Spleen (tissue), 7 donors: ENCODE measurements at regions not wholly inside any gene's neighbourhood (a gene's known extent, or its start where the extent isn't known, plus 50 kb on each side); places are given as distances from the start of the nearest gene placed in this dataset.

Experiments used
- POLR2A ChIP-seq, 3 donors: fragments of 450-650 bp; IDR thresholded peaks; one replicate each; pipeline ENCODE4 v1.5.1; 2017; ENCODE audit warnings: antibody characterized with exemption in 3 of 3, mild to moderate bottlenecking in 1 of 3
- POLR2AphosphoS5 ChIP-seq, 3 donors: sonication (generic); formaldehyde crosslinking; IDR thresholded peaks; one replicate each; pipeline ENCODE4 v1.5.1; 2017; ENCODE audit warnings: antibody characterized with exemption in 3 of 3
- TF ChIP-seq, protein P1 (sequence below), 11 experiments: fragments of 200-600 bp in 7 of 11; fragments of 450-650 bp in 4 of 11; sonication (generic) in 4 of 11; IDR thresholded peaks in 8 of 11; conservative IDR thresholded peaks in 3 of 11; 1 replicate in 7 of 11; 2 replicates in 4 of 11; pipeline versions ENCODE4 v1.4.0 to v1.8.0; 2016 to 2021; ENCODE audit warnings: antibody characterized with exemption in 11 of 11, inconsistent platforms in 4 of 11, mild to moderate bottlenecking in 1 of 11
- donor health status: DM: no; HTN: no; CAD: no; lungs with moderate emphysema.
- donor health status: DM: no; HTN: no; CAD: no.
- donor health status: DM: no; HTN: no; CAD: no.

DNA sequence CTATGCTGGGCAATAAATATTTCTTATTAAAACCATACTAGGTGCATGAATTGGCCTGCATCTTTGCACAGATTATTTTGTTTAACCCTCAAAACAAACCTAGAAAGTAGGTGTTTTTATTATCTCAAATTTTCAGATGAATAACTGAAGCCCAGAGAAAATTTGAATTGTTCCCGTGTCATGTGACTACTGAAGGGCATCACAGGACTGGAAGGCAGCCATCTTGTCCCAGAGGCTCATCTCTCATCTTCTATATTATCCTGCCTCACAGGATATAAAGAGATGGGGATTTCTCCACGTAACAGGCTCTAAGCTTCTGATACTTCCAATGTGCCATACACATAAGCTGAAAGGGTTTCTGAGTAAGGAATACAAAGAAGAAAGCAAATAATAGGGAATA is 84.0 kb upstream of the ODAD2 start:
- TF ChIP-seq, protein P1, sequence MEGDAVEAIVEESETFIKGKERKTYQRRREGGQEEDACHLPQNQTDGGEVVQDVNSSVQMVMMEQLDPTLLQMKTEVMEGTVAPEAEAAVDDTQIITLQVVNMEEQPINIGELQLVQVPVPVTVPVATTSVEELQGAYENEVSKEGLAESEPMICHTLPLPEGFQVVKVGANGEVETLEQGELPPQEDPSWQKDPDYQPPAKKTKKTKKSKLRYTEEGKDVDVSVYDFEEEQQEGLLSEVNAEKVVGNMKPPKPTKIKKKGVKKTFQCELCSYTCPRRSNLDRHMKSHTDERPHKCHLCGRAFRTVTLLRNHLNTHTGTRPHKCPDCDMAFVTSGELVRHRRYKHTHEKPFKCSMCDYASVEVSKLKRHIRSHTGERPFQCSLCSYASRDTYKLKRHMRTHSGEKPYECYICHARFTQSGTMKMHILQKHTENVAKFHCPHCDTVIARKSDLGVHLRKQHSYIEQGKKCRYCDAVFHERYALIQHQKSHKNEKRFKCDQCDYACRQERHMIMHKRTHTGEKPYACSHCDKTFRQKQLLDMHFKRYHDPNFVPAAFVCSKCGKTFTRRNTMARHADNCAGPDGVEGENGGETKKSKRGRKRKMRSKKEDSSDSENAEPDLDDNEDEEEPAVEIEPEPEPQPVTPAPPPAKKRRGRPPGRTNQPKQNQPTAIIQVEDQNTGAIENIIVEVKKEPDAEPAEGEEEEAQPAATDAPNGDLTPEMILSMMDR (IDR thresholded peaks at IDR 0.05 in 8 of 11, conservative IDR thresholded peaks at IDR 0.05 in 3 of 11), result no peak
- TF ChIP-seq POLR2A (IDR thresholded peaks at IDR 0.05) (no peak), POLR2AphosphoS5 (IDR thresholded peaks at IDR 0.05) (no peak)
